Smooth muscle cell (in vitro differentiated cells): ENCODE measurements at regions not wholly inside any gene's neighbourhood (a gene's known extent, or its start where the extent isn't known, plus 50 kb on each side); places are given as distances from the start of the nearest gene placed in this dataset.

ENCODE experiments used
- DNase-seq: peaks from one replicate; lab custom pipeline; 2025; ENCODE audit not compliant: unreplicated experiment; lab: John Stamatoyannopoulos, UW
- H2AFZ ChIP-seq: fragments of 200-600 bp; sonication (generic); 2 replicates; pipeline ENCODE4 v1.6.0; 2016; ENCODE audit warnings: antibody characterized with exemption, low read depth, mild to moderate bottlenecking
- H3F3A ChIP-seq: fragments of 200-600 bp; sonication (generic); 2 replicates; pipeline ENCODE4 v1.6.0; 2017; ENCODE audit warnings: antibody characterized with exemption, low read depth
- H3K27ac ChIP-seq: fragments of 200-600 bp; sonication (generic); 2 replicates; pipeline ENCODE4 v1.5.1; 2016; ENCODE audit warnings: low read depth, mild to moderate bottlenecking
- H3K27me3 ChIP-seq: fragments of 200-600 bp; sonication (generic); 2 replicates; pipeline ENCODE4 v1.6.1; 2016; ENCODE audit warnings: low read depth, mild to moderate bottlenecking
- H3K36me3 ChIP-seq: fragments of 200-600 bp; sonication (generic); 2 replicates; pipeline ENCODE4 v1.5.1; 2016; ENCODE audit warnings: low read depth
- H3K4me1 ChIP-seq: fragments of 200-600 bp; sonication (generic); 2 replicates; pipeline ENCODE4 v1.5.1; 2016; ENCODE audit warnings: low read depth
- H3K4me2 ChIP-seq: fragments of 200-600 bp; sonication (generic); 2 replicates; pipeline ENCODE4 v1.6.0; 2016; ENCODE audit warnings: mild to moderate bottlenecking
- H3K4me3 ChIP-seq: fragments of 200-600 bp; sonication (generic); 2 replicates; pipeline ENCODE4 v1.5.1; 2016; ENCODE audit warnings: mild to moderate bottlenecking
- H3K79me2 ChIP-seq: fragments of 200-600 bp; sonication (generic); 2 replicates; pipeline ENCODE4 v1.6.0; 2016; ENCODE audit warnings: low read depth, mild to moderate bottlenecking
- H3K9ac ChIP-seq: fragments of 200-600 bp; sonication (generic); 2 replicates; pipeline ENCODE4 v1.6.0; 2016; ENCODE audit warnings: low read depth
- H3K9me3 ChIP-seq: fragments of 200-600 bp; sonication (generic); replicated peaks from 2 replicates; pipeline ENCODE4 v1.5.1; 2016; ENCODE audit warnings: low read depth
- H4K20me1 ChIP-seq: fragments of 200-600 bp; sonication (generic); 2 replicates; pipeline ENCODE4 v1.6.0; 2016; ENCODE audit warnings: low read depth
- CTCF ChIP-seq: fragments of 200-600 bp; sonication (generic); IDR thresholded peaks from 2 replicates; pipeline ENCODE4 v1.5.1; 2017; ENCODE audit warnings: borderline replicate concordance, mild to moderate bottlenecking, antibody characterized with exemption; ENCODE audit not compliant: insufficient read depth, poor library complexity, severe bottlenecking
- WGBS: methylation state at CpG from one replicate; pipeline ENCODE4 v1.1.7; 2016; ENCODE audit warnings: low lambda C conversion rate; 5-methylcytosine and 5-hydroxymethylcytosine counted together

GRCh38 chr2:134135793-134136192, 118.1 kb upstream of the MGAT5 start:
- Histone ChIP-seq H3K9ac (no peak overlapping the region), H4K20me1 (peaks cover 89% of the 10 kb centered on the region), H3K79me2 (peaks cover 12% of the 10 kb centered on the region), H2AFZ (no peak overlapping the region), H3K4me3 (no peak overlapping the region), H3F3A (no peaks in the 10 kb centered on the region), H3K36me3 (no peaks in the 10 kb centered on the region), H3K27me3 (no peaks in the 10 kb centered on the region), H3K27ac (no peak overlapping the region), H3K4me1 (peaks cover 18% of the 10 kb centered on the region), H3K4me2 (no peak overlapping the region), H3K9me3 (no peaks in the 10 kb centered on the region)
- TF ChIP-seq CTCF = no peak
- 74% methylated on average over 2 of the region's 2 CpGs for WGBS
- no peak for DNase-seq

- Histone ChIP-seq H3K79me2 (peaks cover 12% of the 10 kb centered on the region), H3K27me3 (no peaks in the 10 kb centered on the region), H3F3A (no peaks in the 10 kb centered on the region), H3K4me2 (peak overlapping the region; percentile 70), H4K20me1 (peaks cover 89% of the 10 kb centered on the region), H3K4me1 (peaks cover 18% of the 10 kb centered on the region), H3K27ac (peak overlapping the region; percentile 20), H3K9ac (no peak overlapping the region), H3K36me3 (no peaks in the 10 kb centered on the region), H3K9me3 (no peaks in the 10 kb centered on the region), H2AFZ (no peak overlapping the region), H3K4me3 (no peak overlapping the region)
- DNase-seq = no peak
- 49% methylated on average over 2 of the region's 2 CpGs for WGBS
- no peak for TF ChIP-seq CTCF
Measured at GRCh38 chr2:134136731-134137130, 117.1 kb upstream of the MGAT5 start.

GRCh38 chr2:134137182-134137611, 116.7 kb upstream of the MGAT5 start:
- Histone ChIP-seq H3K9ac (no peak overlapping the region), H3K27ac (peak overlapping the region; percentile 20), H4K20me1 (peaks cover 89% of the 10 kb centered on the region), H3K4me3 (no peak overlapping the region), H3K4me2 (peak overlapping the region; percentile 70), H3K79me2 (peaks cover 11% of the 10 kb centered on the region), H3K27me3 (no peaks in the 10 kb centered on the region), H3K36me3 (no peaks in the 10 kb centered on the region), H2AFZ (no peak overlapping the region), H3F3A (no peaks in the 10 kb centered on the region), H3K4me1 (peaks cover 18% of the 10 kb centered on the region), H3K9me3 (no peaks in the 10 kb centered on the region)
- TF ChIP-seq CTCF = no peak
- no peak for DNase-seq
- WGBS = 48% methylated on average over 5 of the region's 5 CpGs

DNA sequence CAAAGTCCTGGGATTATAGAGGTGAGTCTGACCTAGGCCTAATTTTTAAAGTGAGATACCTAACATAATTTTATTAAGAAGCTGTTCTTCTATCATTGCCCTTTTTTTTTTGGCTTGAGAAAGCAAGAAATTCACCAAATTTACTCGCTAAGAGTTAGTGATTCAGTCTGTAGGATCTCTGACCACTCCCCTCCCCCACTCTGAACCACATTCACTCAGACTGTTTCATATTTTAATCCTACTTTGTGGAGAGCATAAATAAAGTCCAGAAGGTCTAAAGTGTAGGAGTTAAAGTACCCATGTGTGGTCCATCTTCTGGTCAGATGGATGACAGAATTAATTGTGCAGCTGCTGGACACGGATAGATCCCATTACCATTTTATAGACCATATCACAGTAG, 115.8 kb upstream of the MGAT5 start:
- H3K4me2 ChIP-seq = peak overlapping the region; percentile 70
- no peak overlapping the region for H3K9ac ChIP-seq

More for the DNA sequence above, 115.8 kb upstream of the MGAT5 start:
- H4K20me1 ChIP-seq = peaks cover 89% of the 10 kb centered on the region
- H3K36me3 ChIP-seq = no peaks in the 10 kb centered on the region
- no peak overlapping the region for H2AFZ ChIP-seq
- TF ChIP-seq CTCF = no peak
- DNase-seq = no peak
- peaks cover 14% of the 10 kb centered on the region for H3K4me1 ChIP-seq
- peak overlapping the region; percentile 20 for H3K27ac ChIP-seq
- no peak overlapping the region for H3K4me3 ChIP-seq
- no peaks in the 10 kb centered on the region for H3F3A ChIP-seq
- H3K9me3 ChIP-seq = no peaks in the 10 kb centered on the region
- WGBS = 52% methylated on average over 2 of the region's 2 CpGs
- H3K27me3 ChIP-seq = no peaks in the 10 kb centered on the region
- H3K79me2 ChIP-seq = peaks cover 6% of the 10 kb centered on the region
